ENCODE measurements at regions not wholly inside any gene's neighbourhood (a gene's known extent, or its start where the extent isn't known, plus 50 kb on each side); places are given as distances from the start of the nearest gene placed in this dataset.
"Not testable (repeated sequence)": the region's sequence is repeated elsewhere in the genome, so short reads cannot be mapped to it uniquely, and the experiment has no call there.

- TF ChIP-seq EZH2phosphoT487 (IDR thresholded peaks at IDR 0.05; ENCODE audit: insufficient read depth, low read depth); EZH2 (IDR thresholded peaks at IDR 0.05; ENCODE audit: insufficient read depth, poor library complexity, severe bottlenecking): not testable (repeated sequence)
Observed at GRCh38 chr5:50920160-50920559, 253.7 kb downstream of the PARP8 start.
